ENCODE measurements at regions not wholly inside any gene's neighbourhood (a gene's known extent, or its start where the extent isn't known, plus 50 kb on each side); places are given as distances from the start of the nearest gene placed in this dataset.

- no peak for TF ChIP-seq POLR2A (IDR thresholded peaks at IDR 0.05; ENCODE audit: low read depth, low read length)
- no peak for TF ChIP-seq POLR2AphosphoS5 (IDR thresholded peaks at IDR 0.05; ENCODE audit: low read depth, low read length)
- no peak for TF ChIP-seq TAF1 (IDR thresholded peaks at IDR 0.05; ENCODE audit: borderline replicate concordance, low read depth, low read length)
- FAIRE-seq (no peak), DNase-seq (ENCODE audit: insufficient read length) (no peak)
Observed at GRCh38 chr3:106208251-106208650, 339.4 kb upstream of the CBLB start.

- TF ChIP-seq POLR2AphosphoS5 (IDR thresholded peaks at IDR 0.05; ENCODE audit: low read depth, low read length) (no peak), POLR2A (IDR thresholded peaks at IDR 0.05; ENCODE audit: low read depth, low read length) (no peak), TAF1 (IDR thresholded peaks at IDR 0.05; ENCODE audit: borderline replicate concordance, low read depth, low read length) (no peak)
- DNase-seq (ENCODE audit: insufficient read length) (no peak), FAIRE-seq (no peak)
Observed at GRCh38 chr3:106208967-106209366, 340.2 kb upstream of the CBLB start.

- TF ChIP-seq TAF1 (IDR thresholded peaks at IDR 0.05; ENCODE audit: borderline replicate concordance, low read depth, low read length) (no peak), POLR2A (IDR thresholded peaks at IDR 0.05; ENCODE audit: low read depth, low read length) (no peak), POLR2AphosphoS5 (IDR thresholded peaks at IDR 0.05; ENCODE audit: low read depth, low read length) (no peak)
- FAIRE-seq, result no peak
- no peak for DNase-seq (ENCODE audit: insufficient read length)
Observed at GRCh38 chr3:106209482-106209881, 340.7 kb upstream of the CBLB start.

GRCh38 chr3:106210923-106211322, 342.1 kb upstream of the CBLB start:
- FAIRE-seq (no peak), DNase-seq (ENCODE audit: insufficient read length) (no peak)
- TF ChIP-seq POLR2A (IDR thresholded peaks at IDR 0.05; ENCODE audit: low read depth, low read length) (no peak), TAF1 (IDR thresholded peaks at IDR 0.05; ENCODE audit: borderline replicate concordance, low read depth, low read length) (no peak), POLR2AphosphoS5 (IDR thresholded peaks at IDR 0.05; ENCODE audit: low read depth, low read length) (no peak)

- FAIRE-seq (no peak), DNase-seq (ENCODE audit: insufficient read length) (no peak)
Observed at GRCh38 chr3:106212665-106213222, 343.9 kb upstream of the CBLB start.

GRCh38 chr3:106213954-106214353, 345.1 kb upstream of the CBLB start:
- DNase-seq (ENCODE audit: insufficient read length) (no peak), FAIRE-seq (peak; percentile 14)
- no peak for TF ChIP-seq POLR2A (IDR thresholded peaks at IDR 0.05; ENCODE audit: low read depth, low read length)
- TF ChIP-seq TAF1 (IDR thresholded peaks at IDR 0.05; ENCODE audit: borderline replicate concordance, low read depth, low read length), result no peak
- TF ChIP-seq POLR2AphosphoS5 (IDR thresholded peaks at IDR 0.05; ENCODE audit: low read depth, low read length), result no peak

More at GRCh38 chr3:106212665-106213222, 343.9 kb upstream of the CBLB start:
- TF ChIP-seq TAF1 (IDR thresholded peaks at IDR 0.05; ENCODE audit: borderline replicate concordance, low read depth, low read length), result no peak

GRCh38 chr3:106214641-106215040, 345.8 kb upstream of the CBLB start:
- TF ChIP-seq POLR2A (IDR thresholded peaks at IDR 0.05; ENCODE audit: low read depth, low read length) (no peak), TAF1 (IDR thresholded peaks at IDR 0.05; ENCODE audit: borderline replicate concordance, low read depth, low read length) (no peak), POLR2AphosphoS5 (IDR thresholded peaks at IDR 0.05; ENCODE audit: low read depth, low read length) (no peak)
- DNase-seq (ENCODE audit: insufficient read length), result no peak
- no peak for FAIRE-seq

GRCh38 chr3:106215047-106215446, 346.2 kb upstream of the CBLB start:
- no peak for FAIRE-seq
- TF ChIP-seq POLR2AphosphoS5 (IDR thresholded peaks at IDR 0.05; ENCODE audit: low read depth, low read length) (no peak), POLR2A (IDR thresholded peaks at IDR 0.05; ENCODE audit: low read depth, low read length) (no peak), TAF1 (IDR thresholded peaks at IDR 0.05; ENCODE audit: borderline replicate concordance, low read depth, low read length) (no peak)
- no peak for DNase-seq (ENCODE audit: insufficient read length)

- no peak for TF ChIP-seq POLR2AphosphoS5 (IDR thresholded peaks at IDR 0.05; ENCODE audit: low read depth, low read length)
- no peak for TF ChIP-seq TAF1 (IDR thresholded peaks at IDR 0.05; ENCODE audit: borderline replicate concordance, low read depth, low read length)
- no peak for TF ChIP-seq POLR2A (IDR thresholded peaks at IDR 0.05; ENCODE audit: low read depth, low read length)
- DNase-seq (ENCODE audit: insufficient read length) (no peak), FAIRE-seq (no peak)
Observed at GRCh38 chr3:106217745-106218144, 348.9 kb upstream of the CBLB start.

GRCh38 chr3:106227068-106227467, 358.3 kb upstream of the CBLB start:
- FAIRE-seq (no peak), DNase-seq (ENCODE audit: insufficient read length) (no peak)
- TF ChIP-seq TAF1 (IDR thresholded peaks at IDR 0.05; ENCODE audit: borderline replicate concordance, low read depth, low read length), result no peak
- TF ChIP-seq POLR2AphosphoS5 (IDR thresholded peaks at IDR 0.05; ENCODE audit: low read depth, low read length), result no peak
- no peak for TF ChIP-seq POLR2A (IDR thresholded peaks at IDR 0.05; ENCODE audit: low read depth, low read length)

- TF ChIP-seq TAF1 (IDR thresholded peaks at IDR 0.05; ENCODE audit: borderline replicate concordance, low read depth, low read length) (no peak), POLR2AphosphoS5 (IDR thresholded peaks at IDR 0.05; ENCODE audit: low read depth, low read length) (no peak), POLR2A (IDR thresholded peaks at IDR 0.05; ENCODE audit: low read depth, low read length) (no peak)
- DNase-seq (ENCODE audit: insufficient read length) (no peak), FAIRE-seq (no peak)
Observed at GRCh38 chr3:106228271-106228670, 359.5 kb upstream of the CBLB start.

- no peak for DNase-seq (ENCODE audit: insufficient read length)
- TF ChIP-seq TAF1 (IDR thresholded peaks at IDR 0.05; ENCODE audit: borderline replicate concordance, low read depth, low read length) (no peak), POLR2AphosphoS5 (IDR thresholded peaks at IDR 0.05; ENCODE audit: low read depth, low read length) (no peak), POLR2A (IDR thresholded peaks at IDR 0.05; ENCODE audit: low read depth, low read length) (no peak)
- no peak for FAIRE-seq
Observed at GRCh38 chr3:106229495-106230278, 360.9 kb upstream of the CBLB start.

Data from GM12892 (cell line).